Activated CD4-positive, alpha-beta memory T cell treated with anti-CD3 and anti-CD28 coated beads, Interleukin-2, amount 10 ng/mL, durations not matched to agents 7 days and 5 days (primary cell): ENCODE measurements at regions not wholly inside any gene's neighbourhood (a gene's known extent, or its start where the extent isn't known, plus 50 kb on each side); places are given as distances from the start of the nearest gene placed in this dataset.

Experiments
- CTCF ChIA-PET: fragments of 350-600 bp; sonication (Branson Sonifier 250); formaldehyde crosslinking; loops from one replicate; lab custom pipeline; 2021; ENCODE audit warnings: antibody characterized with exemption, inconsistent platforms; lab: Charles Lee
- POLR2A ChIA-PET: fragments of 350-600 bp; sonication (Branson Sonifier 250); formaldehyde crosslinking; loops from one replicate; lab custom pipeline; 2021; ENCODE audit warnings: antibody characterized with exemption; lab: Charles Lee
- DNase-seq: peaks from one replicate; pipeline ENCODE4 v3.0.0-alpha.2; 2020
- H3K27ac Mint-ChIP-seq: one replicate; pipeline ENCODE4 v1.8.0; 2021; ENCODE audit warnings: mild to moderate bottlenecking, mixed read lengths
- H3K27me3 Mint-ChIP-seq: one replicate; pipeline ENCODE4 v1.8.0; 2021; ENCODE audit warnings: mixed read lengths
- H3K36me3 Mint-ChIP-seq: one replicate; pipeline ENCODE4 v1.8.0; 2021; ENCODE audit warnings: low read depth, mixed read lengths
- H3K4me1 Mint-ChIP-seq: one replicate; pipeline ENCODE4 v1.8.0; 2021; ENCODE audit warnings: mixed read lengths
- H3K4me3 Mint-ChIP-seq: one replicate; pipeline ENCODE4 v1.8.0; 2021; ENCODE audit warnings: mild to moderate bottlenecking, mixed read lengths
- H3K9me3 Mint-ChIP-seq: one replicate; pipeline ENCODE4 v1.8.0; 2021; ENCODE audit warnings: mixed read lengths

- no peak for DNase-seq
- POLR2A ChIA-PET: no interaction called here
- Mint-ChIP-seq H3K36me3 (no peaks in the 10 kb centered on the region), H3K27me3 (no peaks in the 10 kb centered on the region), H3K4me1 (no peaks in the 10 kb centered on the region), H3K4me3 (no peak overlapping the region), H3K27ac (no peak overlapping the region), H3K9me3 (no peaks in the 10 kb centered on the region)
- CTCF ChIA-PET: no interaction called here
Measured at GRCh38 chr3:22288756-22289155, 537.7 kb upstream of the ZNF385D start.

- no peak overlapping the region for H3K27ac Mint-ChIP-seq
- H3K9me3 Mint-ChIP-seq: no peaks in the 10 kb centered on the region
- DNase-seq: no peak
- ChIA-PET CTCF (no interaction called here), POLR2A (no interaction called here)
- no peaks in the 10 kb centered on the region for H3K4me1 Mint-ChIP-seq
- no peaks in the 10 kb centered on the region for H3K36me3 Mint-ChIP-seq
- no peaks in the 10 kb centered on the region for H3K27me3 Mint-ChIP-seq
- no peak overlapping the region for H3K4me3 Mint-ChIP-seq
Measured at GRCh38 chr3:22292681-22293080, 541.7 kb upstream of the ZNF385D start.

GRCh38 chr3:22296601-22297000, 545.6 kb upstream of the ZNF385D start:
- Mint-ChIP-seq H3K27ac (no peak overlapping the region), H3K4me3 (no peak overlapping the region), H3K4me1 (no peaks in the 10 kb centered on the region), H3K27me3 (no peaks in the 10 kb centered on the region), H3K9me3 (peaks cover 3% of the 10 kb centered on the region), H3K36me3 (no peaks in the 10 kb centered on the region)
- DNase-seq: no peak
- ChIA-PET CTCF (no interaction called here), POLR2A (no interaction called here)

- Mint-ChIP-seq H3K9me3 (peaks cover 3% of the 10 kb centered on the region), H3K4me3 (no peak overlapping the region), H3K36me3 (no peaks in the 10 kb centered on the region), H3K27me3 (no peaks in the 10 kb centered on the region), H3K27ac (no peak overlapping the region), H3K4me1 (no peaks in the 10 kb centered on the region)
- CTCF ChIA-PET: no interaction called here
- POLR2A ChIA-PET: no interaction called here
- DNase-seq: no peak
Measured at GRCh38 chr3:22297436-22297835, 546.4 kb upstream of the ZNF385D start.

GRCh38 chr3:22306454-22306853, 555.4 kb upstream of the ZNF385D start:
- H3K27ac Mint-ChIP-seq: no peak overlapping the region
- no peak for DNase-seq
- H3K9me3 Mint-ChIP-seq: peaks cover 19% of the 10 kb centered on the region
- H3K4me3 Mint-ChIP-seq: no peak overlapping the region
- ChIA-PET POLR2A (no interaction called here), CTCF (no interaction called here)
- no peaks in the 10 kb centered on the region for H3K4me1 Mint-ChIP-seq
- no peaks in the 10 kb centered on the region for H3K36me3 Mint-ChIP-seq
- no peaks in the 10 kb centered on the region for H3K27me3 Mint-ChIP-seq

GRCh38 chr3:22308871-22309270, 557.9 kb upstream of the ZNF385D start:
- H3K4me3 Mint-ChIP-seq: no peak overlapping the region
- ChIA-PET POLR2A (no interaction called here), CTCF (no interaction called here)
- no peak for DNase-seq
- no peaks in the 10 kb centered on the region for H3K36me3 Mint-ChIP-seq
- peaks cover 21% of the 10 kb centered on the region for H3K9me3 Mint-ChIP-seq
- no peaks in the 10 kb centered on the region for H3K27me3 Mint-ChIP-seq
- no peaks in the 10 kb centered on the region for H3K4me1 Mint-ChIP-seq
- H3K27ac Mint-ChIP-seq: no peak overlapping the region

GRCh38 chr3:22315925-22316324, 564.9 kb upstream of the ZNF385D start:
- CTCF ChIA-PET: no interaction called here
- peaks cover 14% of the 10 kb centered on the region for H3K9me3 Mint-ChIP-seq

GRCh38 chr3:22318325-22318724, 567.3 kb upstream of the ZNF385D start:
- CTCF ChIA-PET: no interaction called here
- POLR2A ChIA-PET: no interaction called here
- H3K27me3 Mint-ChIP-seq: no peaks in the 10 kb centered on the region

More at GRCh38 chr3:22315925-22316324, 564.9 kb upstream of the ZNF385D start:
- POLR2A ChIA-PET: no interaction called here
- no peak overlapping the region for H3K4me3 Mint-ChIP-seq
- no peak for DNase-seq
- no peaks in the 10 kb centered on the region for H3K27me3 Mint-ChIP-seq
- no peak overlapping the region for H3K27ac Mint-ChIP-seq
- H3K36me3 Mint-ChIP-seq: no peaks in the 10 kb centered on the region
- H3K4me1 Mint-ChIP-seq: no peaks in the 10 kb centered on the region

GRCh38 chr3:22319446-22319845, 568.4 kb upstream of the ZNF385D start:
- ChIA-PET POLR2A (no interaction called here), CTCF (no interaction called here)
- Mint-ChIP-seq H3K27me3 (no peaks in the 10 kb centered on the region), H3K4me3 (no peak overlapping the region), H3K4me1 (no peaks in the 10 kb centered on the region), H3K9me3 (peaks cover 9% of the 10 kb centered on the region), H3K36me3 (no peaks in the 10 kb centered on the region), H3K27ac (no peak overlapping the region)
- no peak for DNase-seq

More at GRCh38 chr3:22318325-22318724, 567.3 kb upstream of the ZNF385D start:
- no peak for DNase-seq
- peaks cover 9% of the 10 kb centered on the region for H3K9me3 Mint-ChIP-seq
- H3K4me1 Mint-ChIP-seq: no peaks in the 10 kb centered on the region
- H3K27ac Mint-ChIP-seq: no peak overlapping the region
- no peak overlapping the region for H3K4me3 Mint-ChIP-seq
- H3K36me3 Mint-ChIP-seq: no peaks in the 10 kb centered on the region

GRCh38 chr3:22322861-22323260, 571.9 kb upstream of the ZNF385D start:
- Mint-ChIP-seq H3K4me3 (no peak overlapping the region), H3K36me3 (no peaks in the 10 kb centered on the region), H3K27me3 (no peaks in the 10 kb centered on the region), H3K4me1 (no peaks in the 10 kb centered on the region), H3K27ac (no peak overlapping the region), H3K9me3 (peaks cover 6% of the 10 kb centered on the region)
- ChIA-PET CTCF (no interaction called here), POLR2A (no interaction called here)
- DNase-seq: no peak

GRCh38 chr3:22326305-22326704, 575.3 kb upstream of the ZNF385D start:
- CTCF ChIA-PET: no interaction called here
- H3K27me3 Mint-ChIP-seq: no peaks in the 10 kb centered on the region
- H3K4me3 Mint-ChIP-seq: no peak overlapping the region
- POLR2A ChIA-PET: no interaction called here
- H3K9me3 Mint-ChIP-seq: peaks cover 8% of the 10 kb centered on the region
- no peaks in the 10 kb centered on the region for H3K36me3 Mint-ChIP-seq
- no peak overlapping the region for H3K27ac Mint-ChIP-seq
- DNase-seq: no peak
- no peaks in the 10 kb centered on the region for H3K4me1 Mint-ChIP-seq

GRCh38 chr3:22334996-22335395, 584.0 kb upstream of the ZNF385D start:
- POLR2A ChIA-PET: no interaction called here
- Mint-ChIP-seq H3K4me3 (no peak overlapping the region), H3K36me3 (no peaks in the 10 kb centered on the region), H3K9me3 (peaks cover 7% of the 10 kb centered on the region), H3K4me1 (no peaks in the 10 kb centered on the region), H3K27me3 (no peaks in the 10 kb centered on the region), H3K27ac (no peak overlapping the region)
- no peak for DNase-seq
- CTCF ChIA-PET: no interaction called here

GRCh38 chr3:22349215-22349851, 598.3 kb upstream of the ZNF385D start:
- Mint-ChIP-seq H3K27me3 (no peaks in the 10 kb centered on the region), H3K36me3 (no peaks in the 10 kb centered on the region), H3K4me3 (no peak overlapping the region), H3K27ac (no peak overlapping the region), H3K4me1 (no peaks in the 10 kb centered on the region), H3K9me3 (peaks cover 8% of the 10 kb centered on the region)
- DNase-seq: no peak
- ChIA-PET CTCF (no interaction called here), POLR2A (no interaction called here)

GRCh38 chr3:22351806-22352205, 600.8 kb upstream of the ZNF385D start:
- POLR2A ChIA-PET: no interaction called here
- Mint-ChIP-seq H3K36me3 (no peaks in the 10 kb centered on the region), H3K27me3 (no peaks in the 10 kb centered on the region), H3K4me3 (no peak overlapping the region), H3K9me3 (peaks cover 4% of the 10 kb centered on the region), H3K4me1 (no peaks in the 10 kb centered on the region), H3K27ac (no peak overlapping the region)
- no peak for DNase-seq
- CTCF ChIA-PET: no interaction called here
